ENCODE measurements at regions not wholly inside any gene's neighbourhood (a gene's known extent, or its start where the extent isn't known, plus 50 kb on each side); places are given as distances from the start of the nearest gene placed in this dataset.
"Not testable (repeated sequence)": the region's sequence is repeated elsewhere in the genome, so short reads cannot be mapped to it uniquely, and the experiment has no call there.

DNA sequence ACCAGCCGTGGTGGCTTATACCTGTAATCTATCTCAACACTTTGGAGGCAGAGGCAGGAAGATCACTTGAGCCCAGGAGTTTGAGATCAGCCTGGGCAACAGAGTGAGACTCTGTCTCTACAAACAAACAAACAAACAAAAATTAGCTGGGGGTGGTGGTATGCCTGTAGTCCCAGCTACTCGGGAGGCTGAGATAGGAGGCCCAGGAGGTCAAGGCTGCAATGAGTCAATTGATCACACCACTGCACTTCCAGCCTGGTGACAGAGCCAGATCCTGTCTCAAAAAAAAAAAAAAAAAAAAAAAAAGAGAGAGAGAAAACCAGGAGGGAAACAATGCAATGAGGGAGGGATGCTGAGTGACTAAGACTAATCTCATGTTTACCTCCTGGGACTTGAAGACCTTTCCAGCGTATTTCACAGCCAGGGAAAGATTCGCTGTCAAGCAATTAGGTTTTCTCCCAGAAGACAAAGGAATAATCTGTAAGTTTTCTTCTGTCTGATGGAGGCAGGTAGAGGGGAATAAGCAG lies 51.1 kb upstream of the MIER3 start:
- DNase-seq (ENCODE audit: low spot score): no peak

DNA sequence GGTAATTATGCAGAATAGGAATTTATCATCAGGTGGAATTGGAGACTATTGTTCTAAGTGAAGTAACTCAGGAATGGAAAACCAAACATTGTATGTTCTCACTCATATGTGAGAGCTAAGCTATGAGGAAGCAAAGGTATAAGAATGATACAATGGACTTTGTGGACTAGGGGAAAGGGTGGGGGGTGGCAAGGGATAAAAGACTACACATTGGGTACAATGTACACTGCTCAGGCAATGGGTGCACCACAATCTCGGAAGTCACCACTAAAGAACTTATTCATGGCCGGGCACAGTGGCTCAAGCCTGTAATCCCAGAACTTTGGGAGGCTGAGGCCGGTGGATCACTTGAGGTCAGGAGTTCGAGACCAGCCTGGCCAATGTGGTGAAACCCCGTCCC lies 51.6 kb upstream of the MIER3 start:
- not testable (repeated sequence) for DNase-seq (ENCODE audit: low spot score)

DNA sequence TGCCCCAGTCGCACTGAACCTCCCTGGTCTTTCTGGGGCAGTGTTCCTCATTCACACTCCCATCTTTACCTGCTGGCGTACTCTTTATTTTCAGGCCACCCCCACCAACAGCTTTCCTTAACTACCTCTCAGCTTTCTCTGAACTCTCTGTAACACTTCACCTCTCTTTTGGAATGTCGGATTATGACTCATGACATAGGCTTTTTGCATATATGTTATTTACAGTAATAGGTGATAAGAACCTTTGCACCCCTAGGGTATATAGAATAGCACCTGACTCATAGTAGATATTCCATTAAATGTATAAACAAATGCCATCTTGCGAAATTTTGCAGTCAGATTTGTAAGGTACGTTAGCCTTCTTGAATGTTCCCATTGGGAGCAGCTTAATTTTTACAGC lies 52.9 kb upstream of the MIER3 start:
- DNase-seq (ENCODE audit: low spot score): peak; percentile 71

DNA sequence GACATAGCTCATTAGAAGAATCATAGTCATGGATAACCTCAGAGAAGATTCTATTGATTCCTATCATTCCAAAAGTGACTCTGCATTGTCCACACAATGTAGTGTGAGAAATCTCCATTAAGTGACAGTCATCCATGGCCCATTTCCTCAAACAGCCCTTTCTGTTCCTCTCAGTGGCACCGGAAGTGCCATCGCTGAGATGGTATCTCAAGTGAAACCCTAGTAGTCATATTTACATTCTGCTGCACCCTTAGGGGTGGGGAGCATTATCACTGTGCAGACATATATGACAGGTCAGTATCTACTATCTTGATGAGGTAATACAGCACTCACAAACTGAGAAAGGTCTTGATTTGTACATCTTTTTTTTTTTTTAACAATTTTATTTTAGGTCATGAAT lies 55.4 kb upstream of the MIER3 start:
- no peak for DNase-seq (ENCODE audit: low spot score)

DNA sequence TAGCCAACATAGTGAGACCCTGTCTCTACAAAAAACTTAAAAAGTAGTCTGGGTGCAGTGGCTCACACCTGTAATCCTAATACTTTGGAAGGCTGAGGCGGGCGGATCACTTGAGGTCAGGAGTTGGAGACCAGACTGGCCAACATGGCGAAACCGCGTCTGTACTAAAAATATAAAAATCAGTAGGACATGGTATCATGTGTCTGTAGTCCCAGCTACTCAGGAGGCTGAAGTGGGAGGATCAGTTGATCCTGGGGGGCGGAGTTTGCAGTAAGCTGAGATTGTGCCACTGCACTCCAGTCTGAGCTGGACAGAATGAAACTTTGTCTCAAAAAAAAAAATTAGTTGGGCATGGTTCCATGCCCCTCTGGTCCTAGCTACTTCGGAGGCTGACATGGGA lies 57.9 kb upstream of the MIER3 start:
- DNase-seq (ENCODE audit: low spot score): no peak

DNA sequence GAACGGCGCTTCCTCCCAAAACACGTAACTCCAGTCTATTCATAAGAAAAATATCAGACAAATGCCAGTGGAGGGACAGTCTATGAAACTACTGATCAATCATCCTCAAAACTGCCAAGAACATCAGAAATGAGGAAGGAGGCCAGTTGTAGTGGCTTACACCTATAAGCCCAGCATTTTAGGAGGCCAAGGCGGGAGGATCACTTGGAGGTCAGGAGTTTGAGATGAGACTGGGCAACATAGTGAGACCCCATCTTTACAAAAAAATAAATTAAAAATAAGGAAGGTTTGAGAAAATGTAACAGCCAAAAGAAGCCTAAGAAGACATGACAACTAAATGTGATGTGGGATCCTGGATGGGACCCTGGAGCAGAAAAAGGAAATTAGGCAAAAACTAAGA lies 58.9 kb upstream of the MIER3 start:
- no peak for DNase-seq (ENCODE audit: low spot score)

DNA sequence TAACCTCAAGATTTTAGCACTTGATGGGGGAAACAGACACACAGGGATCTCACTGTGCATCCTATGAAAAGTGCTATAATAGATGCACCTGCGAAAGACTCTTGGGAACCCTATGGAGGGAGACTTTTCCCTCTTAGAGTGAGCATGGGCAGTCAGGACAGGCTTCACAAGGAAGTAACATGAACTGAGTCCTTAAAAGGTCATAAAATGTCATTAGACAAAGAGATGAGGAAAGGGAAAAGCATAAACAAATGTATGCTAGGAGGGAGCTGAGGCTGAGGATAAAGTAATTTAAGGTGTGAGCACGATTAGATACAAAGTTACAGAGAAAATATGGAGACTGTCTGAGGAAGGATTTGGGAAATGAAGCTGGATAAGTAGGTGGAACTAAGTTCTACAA lies 60.6 kb upstream of the MIER3 start:
- no peak for DNase-seq (ENCODE audit: low spot score)

DNA sequence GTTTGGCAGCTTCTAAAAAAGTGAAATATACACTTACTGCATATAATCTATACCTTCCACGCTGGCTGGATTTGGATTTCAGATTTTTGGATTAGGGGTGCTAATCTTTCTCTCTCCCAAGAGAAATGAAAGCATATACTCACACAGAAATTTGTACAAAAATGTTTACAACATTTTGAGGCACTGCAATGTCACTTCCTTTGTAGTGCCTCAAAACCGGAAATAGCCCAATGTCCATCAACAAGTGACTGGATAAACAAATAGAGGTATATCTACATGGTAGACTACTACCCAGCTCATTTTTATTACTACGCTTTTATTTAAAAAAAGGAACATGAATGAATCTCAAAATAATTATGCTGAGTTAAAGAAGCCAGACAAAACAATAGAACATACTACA lies 74.0 kb upstream of the MIER3 start:
- DNase-seq (ENCODE audit: low spot score): no peak

DNA sequence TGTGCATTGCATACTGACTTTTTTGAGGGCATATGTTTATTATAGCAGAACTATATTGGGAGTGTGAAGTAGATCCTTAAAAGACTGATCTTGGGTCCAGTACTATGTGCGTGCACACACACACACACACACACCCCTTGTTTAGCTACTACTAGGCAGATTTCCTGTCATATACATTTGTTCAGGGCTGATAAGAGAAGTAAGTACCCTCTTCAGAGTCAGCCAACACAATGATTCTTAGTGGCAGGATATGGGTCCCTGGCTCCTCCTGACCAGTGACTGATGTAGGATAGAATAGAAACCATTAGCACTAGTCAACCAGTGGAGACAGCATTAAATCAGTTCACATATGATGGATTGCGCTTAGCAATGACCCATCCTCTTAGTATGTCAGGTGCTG lies 76.2 kb upstream of the MIER3 start:
- DNase-seq (ENCODE audit: low spot score): no peak

DNA sequence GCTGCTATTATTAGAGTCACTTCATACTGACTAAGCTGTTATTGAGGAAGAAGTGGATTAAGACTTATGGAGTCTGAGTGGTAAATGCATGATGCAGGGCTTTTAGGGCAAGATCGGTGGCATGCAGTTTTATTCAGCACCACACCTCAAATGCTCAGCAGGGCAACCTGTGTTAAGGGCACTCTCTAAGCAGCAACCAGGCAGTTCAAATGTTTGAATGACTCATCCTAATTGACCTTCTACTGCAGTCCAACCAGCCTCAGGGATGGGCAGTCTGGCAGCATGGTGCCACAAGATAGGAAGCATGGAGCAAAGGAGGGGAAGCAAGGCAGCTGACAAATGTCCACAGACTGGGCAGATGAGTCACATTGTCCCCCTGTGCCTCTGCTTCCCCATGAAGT lies 80.2 kb upstream of the MIER3 start:
- DNase-seq (ENCODE audit: low spot score): peak; percentile 90

DNA sequence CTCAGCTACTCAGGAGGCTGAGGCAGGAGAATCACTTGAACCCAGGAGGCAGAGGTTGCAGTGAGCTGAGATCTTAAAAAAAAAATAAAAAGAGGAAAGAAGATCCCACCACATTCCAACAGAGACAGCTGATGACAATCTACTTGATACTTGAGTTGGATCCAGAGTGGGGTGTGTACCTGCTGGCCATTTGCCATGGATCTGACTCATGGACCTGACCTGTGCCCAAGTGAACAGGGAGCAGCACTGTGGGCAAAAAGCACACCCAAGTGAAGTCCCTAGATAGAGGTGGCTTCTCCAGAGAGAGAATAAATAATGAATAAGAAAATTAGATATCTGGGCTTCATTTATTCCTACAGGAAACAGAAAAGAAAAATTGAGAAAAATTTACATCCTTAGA lies 81.2 kb upstream of the MIER3 start:
- peak; percentile 67 for DNase-seq (ENCODE audit: low spot score)

DNA sequence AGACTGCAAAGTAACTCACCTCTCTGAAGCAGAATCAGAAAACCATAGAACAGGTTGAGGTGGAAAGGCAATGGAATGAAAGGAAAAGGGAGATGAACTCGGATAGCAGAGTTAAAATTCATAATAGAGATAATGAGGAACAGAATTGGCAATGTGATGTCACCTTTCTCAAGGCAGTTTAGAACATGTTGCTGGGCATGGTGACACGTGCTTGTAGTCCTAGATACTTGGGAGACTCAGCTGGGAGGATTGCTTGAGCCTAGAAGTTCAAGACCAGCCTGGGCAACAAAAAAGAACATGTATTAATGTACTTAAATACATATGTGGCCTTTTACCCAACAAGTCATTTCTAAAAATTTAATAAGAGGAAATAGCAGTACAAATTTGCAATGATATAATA lies 81.6 kb upstream of the MIER3 start:
- no peak for DNase-seq (ENCODE audit: low spot score)

DNA sequence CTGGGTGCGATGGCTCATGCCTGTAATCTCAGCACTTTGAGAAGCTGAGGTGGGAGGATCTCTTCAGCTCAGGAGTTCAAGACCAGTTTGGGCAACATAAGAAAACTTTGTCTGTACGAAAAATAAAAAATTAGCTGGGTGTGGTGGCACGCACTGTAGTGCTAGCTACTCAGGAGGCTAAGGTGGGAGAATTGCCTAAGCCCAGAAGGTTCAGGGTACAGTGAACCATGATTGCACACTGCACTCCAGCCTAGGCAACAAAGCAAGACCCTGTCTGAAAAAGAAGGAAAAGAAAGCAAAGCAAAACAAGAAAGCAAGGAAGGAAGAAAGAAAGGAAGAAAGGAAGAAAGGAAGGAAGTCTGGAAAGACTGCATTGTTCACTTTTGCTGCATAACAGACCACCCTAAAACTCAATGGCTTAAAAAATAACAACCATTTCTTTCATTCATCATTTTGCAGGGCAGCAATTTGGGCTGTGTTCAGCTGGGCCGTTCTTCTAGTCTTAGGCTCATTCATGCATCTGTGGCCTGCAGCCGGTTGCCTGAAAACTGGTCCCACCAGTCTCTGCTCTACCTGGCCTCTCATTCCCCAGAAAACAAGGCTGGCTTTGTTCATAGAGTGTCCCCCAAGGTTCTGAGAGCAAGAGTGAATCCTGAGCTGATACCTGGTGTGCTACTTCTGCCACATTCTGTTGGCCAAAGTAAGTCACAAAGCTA lies 82.4 kb upstream of the MIER3 start:
- no peak for DNase-seq (ENCODE audit: low spot score)

DNA sequence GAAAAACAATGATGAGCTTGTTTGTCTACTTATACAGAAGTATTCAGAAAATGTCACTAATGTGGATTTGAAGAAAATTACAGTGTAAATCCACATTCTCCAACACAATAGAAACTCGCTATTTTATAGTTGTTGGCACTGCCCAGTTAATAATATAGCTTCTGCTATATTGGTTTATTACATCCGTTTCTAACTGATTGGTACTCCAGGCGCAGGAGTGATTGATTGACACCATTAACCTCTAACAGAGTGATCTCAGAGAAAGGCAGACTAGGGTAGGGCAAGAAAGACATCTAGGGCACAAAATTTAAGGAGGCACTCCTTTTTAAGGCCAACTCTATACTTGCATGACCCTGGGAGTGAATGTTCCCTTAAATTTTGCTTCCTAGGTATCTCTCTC lies 84.0 kb upstream of the MIER3 start:
- DNase-seq (ENCODE audit: low spot score): no peak

DNA sequence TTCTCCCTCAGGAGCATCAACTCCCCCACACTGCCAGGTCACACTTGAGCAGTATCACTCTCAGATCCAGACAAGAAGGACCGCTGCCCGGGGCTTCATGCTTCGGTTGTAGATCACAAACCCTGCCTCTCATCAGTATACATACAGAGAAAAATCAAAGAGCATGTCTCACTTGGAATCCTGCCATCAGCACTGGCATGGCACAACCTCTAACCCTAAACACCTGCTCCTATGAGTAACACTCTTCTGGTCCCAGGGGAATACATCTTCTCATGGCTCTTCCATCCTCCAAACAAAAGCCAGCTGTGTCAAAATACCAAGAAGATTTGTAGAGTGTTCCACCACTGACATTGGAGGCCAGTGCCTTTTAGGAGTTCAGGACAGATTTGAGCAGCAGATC lies 84.8 kb upstream of the MIER3 start:
- DNase-seq (ENCODE audit: low spot score): no peak

DNA sequence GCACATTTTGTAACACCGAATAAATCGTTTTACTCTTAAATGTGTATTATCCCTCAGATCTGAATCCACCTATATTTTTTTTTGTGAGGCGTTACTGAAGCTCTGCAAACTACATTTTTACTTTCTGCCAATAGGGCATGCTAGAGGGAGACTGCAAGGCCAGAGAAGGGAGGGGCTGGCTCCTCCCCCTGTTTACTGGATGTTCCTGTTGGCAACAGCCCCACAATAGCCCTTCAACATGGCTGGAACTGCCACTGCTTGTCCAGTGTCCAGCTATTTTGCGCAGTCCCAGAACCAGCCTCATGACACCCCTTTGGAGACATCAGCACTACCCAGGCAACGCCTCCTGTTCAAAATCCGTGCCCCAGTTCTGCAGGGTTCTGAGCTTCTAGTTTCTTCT lies 85.4 kb upstream of the MIER3 start:
- DNase-seq (ENCODE audit: low spot score): peak; percentile 48

DNA sequence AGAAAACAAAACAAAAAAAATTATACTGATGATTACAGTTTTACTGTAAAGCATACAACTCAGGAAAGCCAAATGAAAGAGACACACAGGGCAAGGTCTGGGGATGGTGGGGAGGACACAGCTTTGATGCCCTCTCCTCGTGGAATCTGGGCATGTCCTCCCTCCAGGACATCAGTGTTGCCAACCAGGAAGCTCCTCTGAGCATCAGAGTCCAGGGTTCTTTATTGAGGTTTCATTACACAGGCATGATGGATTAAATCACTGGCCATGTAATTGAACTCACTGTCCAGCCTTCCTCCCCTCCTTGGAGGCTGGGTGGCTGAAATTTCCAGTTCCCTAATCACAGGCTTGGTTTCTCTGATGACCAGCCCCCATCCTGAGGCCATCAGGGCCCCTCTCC lies 89.6 kb upstream of the MIER3 start:
- no peak for DNase-seq (ENCODE audit: low spot score)

DNA sequence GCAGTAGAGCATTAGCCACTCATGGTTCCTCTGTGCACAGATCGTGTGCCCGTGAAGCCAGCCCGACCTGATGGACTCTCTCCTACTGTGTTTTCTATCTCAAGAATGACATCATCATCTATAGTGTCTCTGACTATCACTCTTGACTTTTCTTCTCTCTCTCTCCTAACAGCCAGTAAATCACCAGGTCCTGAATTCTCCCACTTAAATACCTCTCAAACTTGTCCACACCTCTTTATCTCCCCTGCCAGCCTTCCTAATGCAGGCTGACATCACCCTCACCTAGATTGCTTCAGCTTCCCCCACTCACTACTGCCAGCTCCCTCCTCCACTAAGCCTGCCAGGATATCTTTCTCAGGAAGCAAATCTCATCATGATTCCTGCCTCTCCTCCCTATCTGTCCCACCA lies 90.6 kb upstream of the MIER3 start:
- DNase-seq (ENCODE audit: low spot score): no peak

DNA sequence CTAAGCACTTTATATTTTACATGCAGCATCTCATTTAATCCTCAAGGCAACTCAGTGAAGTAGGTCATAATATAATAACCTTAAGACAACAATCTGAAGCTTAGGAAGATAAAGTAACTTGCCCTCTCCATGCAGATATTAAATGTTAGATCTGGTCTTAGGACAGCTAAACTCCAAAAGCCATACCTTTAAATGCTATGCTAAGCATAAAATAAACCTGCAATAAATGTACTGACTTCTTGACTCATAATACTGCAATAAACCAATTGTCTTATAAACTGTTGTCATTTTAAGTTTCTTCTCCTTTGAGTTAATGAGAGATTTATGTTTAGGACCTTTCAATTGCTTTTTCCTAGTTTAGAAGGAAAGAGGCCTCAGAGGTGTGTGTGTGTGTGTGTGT lies 102.2 kb upstream of the MIER3 start:
- no peak for DNase-seq (ENCODE audit: low spot score)

DNA sequence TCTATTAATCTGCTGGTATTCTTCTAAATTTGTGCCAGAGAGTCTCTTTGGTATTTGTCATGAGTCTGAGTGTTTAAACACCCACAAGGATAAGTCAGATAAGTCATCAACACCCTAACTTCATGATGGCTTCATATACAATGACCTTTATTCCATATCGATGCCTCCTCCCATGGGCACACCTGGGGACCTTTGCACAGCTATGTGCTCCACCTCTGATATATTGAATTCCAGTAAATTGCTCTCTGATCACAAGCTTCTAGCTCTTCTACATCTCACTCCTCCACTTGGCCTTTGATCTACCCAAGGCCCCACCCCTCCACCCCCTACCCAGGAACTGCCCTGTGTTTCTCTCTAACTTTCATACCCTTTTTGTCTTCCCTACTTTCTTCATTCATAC lies 102.7 kb upstream of the MIER3 start:
- DNase-seq (ENCODE audit: low spot score): peak; percentile 33

DNA sequence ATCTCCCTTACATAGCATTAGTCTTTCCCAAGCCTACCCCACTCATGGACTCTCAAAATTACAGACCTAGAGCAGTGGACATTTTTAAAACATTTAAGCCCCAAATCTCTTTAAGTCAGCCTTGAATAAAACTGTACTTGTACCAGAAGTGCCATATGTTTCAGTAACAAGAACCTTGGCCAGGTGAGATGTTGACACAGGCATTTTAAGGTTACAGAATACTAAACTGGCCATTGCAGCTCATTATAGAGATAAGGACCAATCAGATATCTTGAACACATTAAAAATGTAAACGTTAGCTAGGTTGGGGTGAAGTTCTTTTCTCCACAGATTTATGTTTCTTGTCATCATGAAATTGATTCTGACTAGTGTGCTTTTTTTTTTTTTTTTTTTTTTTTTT lies 103.8 kb upstream of the MIER3 start:
- no peak for DNase-seq (ENCODE audit: low spot score)

DNA sequence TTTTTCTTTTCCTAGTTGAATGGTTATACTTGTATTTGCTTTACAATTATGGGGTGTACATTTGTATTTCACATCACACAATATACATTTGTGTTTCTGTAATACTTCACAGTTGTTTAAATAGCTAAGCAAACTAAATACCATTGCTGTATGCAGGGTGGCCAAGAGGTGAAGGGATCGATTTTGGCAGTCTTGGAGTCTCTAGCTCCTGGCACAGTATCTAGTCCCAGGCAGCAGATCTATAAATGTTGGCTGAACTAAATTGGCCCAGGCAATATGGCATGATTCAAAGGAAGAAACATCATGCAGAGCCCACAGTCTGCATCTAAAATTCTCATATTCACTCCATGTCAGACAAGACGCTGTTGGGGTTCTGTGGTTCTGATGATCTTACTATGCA lies 110.1 kb upstream of the GPBP1 start:
- DNase-seq (ENCODE audit: low spot score): no peak

DNA sequence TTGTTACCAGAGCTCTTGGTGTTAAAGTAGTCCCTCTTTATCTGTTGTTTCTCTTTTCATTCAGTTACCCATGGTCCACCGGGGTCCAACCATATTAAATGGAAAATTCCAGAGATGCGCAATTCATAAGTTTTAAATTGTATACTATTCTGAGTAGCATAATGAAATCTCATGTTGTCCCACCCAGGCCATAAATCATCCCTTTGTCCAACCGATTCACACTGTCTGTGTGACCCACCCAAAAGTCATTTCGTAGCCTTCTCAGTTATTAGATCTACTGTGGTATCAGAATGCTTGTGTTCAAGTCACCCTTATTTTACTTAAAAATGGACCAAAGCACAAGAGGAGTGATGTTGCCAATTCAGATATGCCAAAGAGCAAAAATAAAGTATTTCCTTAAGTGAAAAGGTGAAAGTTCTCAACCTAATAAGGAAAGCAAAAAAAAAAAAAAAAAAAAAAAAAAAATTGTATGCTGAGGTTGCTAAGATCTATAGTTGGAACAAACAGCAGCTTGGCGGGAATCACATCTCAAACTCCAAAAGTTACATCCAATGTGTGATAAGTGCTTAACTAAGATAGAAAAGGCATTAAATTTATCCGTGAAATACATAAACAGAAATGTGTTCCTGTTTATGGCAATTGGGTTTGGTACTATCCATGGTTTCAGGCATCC lies 106.8 kb upstream of the GPBP1 start:
- DNase-seq (ENCODE audit: low spot score): no peak

DNA sequence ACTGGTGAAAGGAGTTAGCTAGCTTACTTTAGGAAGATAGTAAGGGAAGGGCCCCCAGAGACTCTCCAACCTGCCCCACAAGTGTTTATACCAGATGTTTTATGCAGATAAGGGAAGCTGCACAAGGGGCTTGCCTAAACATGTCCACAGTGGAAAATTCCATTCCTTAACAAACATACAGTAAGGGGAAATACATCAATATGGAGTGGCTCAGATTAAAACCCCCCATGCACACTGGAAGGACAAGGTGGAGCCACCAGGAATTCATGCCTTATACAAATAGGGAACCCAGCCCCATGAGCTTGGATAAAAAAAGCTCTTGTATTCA lies 106.3 kb upstream of the GPBP1 start:
- DNase-seq (ENCODE audit: low spot score): no peak

All from SW480 (cell line).